Neural crest cell (in vitro differentiated cells): ENCODE measurements at regions not wholly inside any gene's neighbourhood (a gene's known extent, or its start where the extent isn't known, plus 50 kb on each side); places are given as distances from the start of the nearest gene placed in this dataset.

Experiments
- DNase-seq: peaks from one replicate; pipeline ENCODE4 v3.0.0; 2021; ENCODE audit warnings: low read depth, mixed read lengths, low spot score
- H3K27ac Mint-ChIP-seq: one replicate; pipeline ENCODE4 v1.8.0; 2021; ENCODE audit warnings: mild to moderate bottlenecking, mixed read lengths; ENCODE audit not compliant: unreplicated experiment
- H3K27me3 Mint-ChIP-seq: 2 replicates; pipeline ENCODE4 v1.8.0; 2021; ENCODE audit warnings: low read depth, mild to moderate bottlenecking, mixed read lengths
- H3K36me3 Mint-ChIP-seq: 2 replicates; pipeline ENCODE4 v1.8.0; 2021; ENCODE audit warnings: low read depth, mild to moderate bottlenecking, mixed read lengths
- H3K4me1 Mint-ChIP-seq: 2 replicates; pipeline ENCODE4 v1.8.0; 2021; ENCODE audit warnings: mixed read lengths
- H3K4me3 Mint-ChIP-seq: one replicate; pipeline ENCODE4 v1.8.0; 2021; ENCODE audit warnings: mild to moderate bottlenecking, mixed read lengths
- H3K9me3 Mint-ChIP-seq: 2 replicates; pipeline ENCODE4 v1.8.0; 2021; ENCODE audit warnings: mixed read lengths
- CTCF ChIP-seq: fragments of 200-600 bp; sonication (generic); conservative IDR thresholded peaks from 2 replicates; pipeline ENCODE4 v1.5.0; 2021; ENCODE audit warnings: antibody characterized with exemption, mild to moderate bottlenecking

GRCh38 chr12:115308918-115309317, 624.9 kb upstream of the TBX3 start:
- H3K4me1 Mint-ChIP-seq: no peaks in the 10 kb centered on the region
- H3K36me3 Mint-ChIP-seq: no peaks in the 10 kb centered on the region
- H3K9me3 Mint-ChIP-seq: no peaks in the 10 kb centered on the region
- H3K27ac Mint-ChIP-seq: no peak overlapping the region
- no peak overlapping the region for H3K4me3 Mint-ChIP-seq
- H3K27me3 Mint-ChIP-seq: peaks cover 7% of the 10 kb centered on the region
- TF ChIP-seq CTCF: no peak
- no peak for DNase-seq

- TF ChIP-seq CTCF: no peak
- Mint-ChIP-seq H3K27me3 (peaks cover 4% of the 10 kb centered on the region), H3K4me1 (no peaks in the 10 kb centered on the region), H3K9me3 (peaks cover 4% of the 10 kb centered on the region), H3K4me3 (no peak overlapping the region), H3K36me3 (no peaks in the 10 kb centered on the region), H3K27ac (no peak overlapping the region)
- no peak for DNase-seq
Observed at GRCh38 chr12:115306380-115306779, 622.4 kb upstream of the TBX3 start.

- DNase-seq: no peak
- Mint-ChIP-seq H3K36me3 (no peaks in the 10 kb centered on the region), H3K4me3 (no peak overlapping the region), H3K9me3 (peaks cover 5% of the 10 kb centered on the region), H3K27ac (no peak overlapping the region), H3K27me3 (peaks cover 4% of the 10 kb centered on the region), H3K4me1 (no peaks in the 10 kb centered on the region)
- no peak for TF ChIP-seq CTCF
Observed at GRCh38 chr12:115305867-115306266, 621.9 kb upstream of the TBX3 start.

GRCh38 chr12:115305275-115305674, 621.3 kb upstream of the TBX3 start:
- no peak for DNase-seq
- Mint-ChIP-seq H3K27ac (no peak overlapping the region), H3K4me3 (no peak overlapping the region), H3K27me3 (peaks cover 4% of the 10 kb centered on the region), H3K4me1 (no peaks in the 10 kb centered on the region), H3K9me3 (peaks cover 5% of the 10 kb centered on the region), H3K36me3 (no peaks in the 10 kb centered on the region)
- no peak for TF ChIP-seq CTCF

GRCh38 chr12:115303723-115304309, 619.8 kb upstream of the TBX3 start:
- no peaks in the 10 kb centered on the region for H3K36me3 Mint-ChIP-seq
- no peak for TF ChIP-seq CTCF
- DNase-seq: no peak
- no peak overlapping the region for H3K27ac Mint-ChIP-seq
- H3K4me1 Mint-ChIP-seq: no peaks in the 10 kb centered on the region
- no peak overlapping the region for H3K4me3 Mint-ChIP-seq
- peaks cover 5% of the 10 kb centered on the region for H3K9me3 Mint-ChIP-seq
- H3K27me3 Mint-ChIP-seq: peaks cover 10% of the 10 kb centered on the region
